Vagina (tissue), 2 donors: ENCODE measurements at regions not wholly inside any gene's neighbourhood (a gene's known extent, or its start where the extent isn't known, plus 50 kb on each side); places are given as distances from the start of the nearest gene placed in this dataset.

ENCODE experiments used
- DNase-seq, 2 donors: peaks; one replicate each; pipeline ENCODE4 v3.0.0-alpha.2; 2017; ENCODE audit errors: extremely low spot score in 2 of 2
- H3K27ac ChIP-seq: fragments of 200-600 bp; sonication (generic); one replicate; pipeline ENCODE4 v1.5.1; 2019
- H3K27me3 ChIP-seq: fragments of 200-600 bp; sonication (generic); one replicate; pipeline ENCODE4 v1.5.1; 2019
- H3K36me3 ChIP-seq, 2 donors: fragments of 200-600 bp; sonication (generic); one replicate each; pipeline ENCODE4 v1.5.1; 2017 to 2019
- H3K4me1 ChIP-seq: fragments of 200-600 bp; sonication (generic); one replicate; pipeline ENCODE4 v1.5.1; 2019
- H3K4me3 ChIP-seq, 2 donors: fragments of 200-600 bp; sonication (generic); 1 replicate in 1 of 2; 2 replicates in 1 of 2; pipeline ENCODE4 v1.5.1; 2016 to 2019
- H3K9me3 ChIP-seq: fragments of 200-600 bp; sonication (generic); one replicate; pipeline ENCODE4 v1.5.1; 2019
- POLR2A ChIP-seq, 2 donors: fragments of 450-650 bp; IDR thresholded peaks; one replicate each; pipeline ENCODE4 v1.6.1; 2017; ENCODE audit warnings: antibody characterized with exemption in 2 of 2, mild to moderate bottlenecking in 2 of 2, moderate library complexity in 2 of 2
- POLR2AphosphoS5 ChIP-seq, 2 donors: sonication (generic); formaldehyde crosslinking; IDR thresholded peaks; one replicate each; pipeline ENCODE4 v1.9.0; 2017; ENCODE audit warnings: antibody characterized with exemption in 2 of 2, mild to moderate bottlenecking in 2 of 2, low read depth in 1 of 2; ENCODE audit not compliant: insufficient read depth in 1 of 2
- intact Hi-C: fragments of 100-400 bp; cut with DNase I; formaldehyde crosslinking; loops from one replicate; pipeline ENCODE4 v1.15.1; 2023
- TF ChIP-seq, protein P1 (sequence below), 3 experiments: fragments of 450-650 bp in 2 of 3; fragments of 200-600 bp in 1 of 3; sonication (generic) in 1 of 3; IDR thresholded peaks; one replicate each; pipeline ENCODE4 v1.5.1; 2017 to 2019; ENCODE audit warnings: antibody characterized with exemption in 3 of 3, mild to moderate bottlenecking in 2 of 3, moderate library complexity in 2 of 3

GRCh38 chr11:128266893-128267292 is 320.5 kb downstream of the ETS1 start:
- no peak overlapping the region for H3K27ac ChIP-seq
- H3K9me3 ChIP-seq: no peaks in the 10 kb centered on the region
- H3K4me3 ChIP-seq: no peak overlapping the region
- TF ChIP-seq POLR2A (IDR thresholded peaks at IDR 0.05) (no peak), POLR2AphosphoS5 (IDR thresholded peaks at IDR 0.05; ENCODE audit: insufficient read depth in 1 of 2, low read depth in 1 of 2) (no peak)
- TF ChIP-seq, protein P1, sequence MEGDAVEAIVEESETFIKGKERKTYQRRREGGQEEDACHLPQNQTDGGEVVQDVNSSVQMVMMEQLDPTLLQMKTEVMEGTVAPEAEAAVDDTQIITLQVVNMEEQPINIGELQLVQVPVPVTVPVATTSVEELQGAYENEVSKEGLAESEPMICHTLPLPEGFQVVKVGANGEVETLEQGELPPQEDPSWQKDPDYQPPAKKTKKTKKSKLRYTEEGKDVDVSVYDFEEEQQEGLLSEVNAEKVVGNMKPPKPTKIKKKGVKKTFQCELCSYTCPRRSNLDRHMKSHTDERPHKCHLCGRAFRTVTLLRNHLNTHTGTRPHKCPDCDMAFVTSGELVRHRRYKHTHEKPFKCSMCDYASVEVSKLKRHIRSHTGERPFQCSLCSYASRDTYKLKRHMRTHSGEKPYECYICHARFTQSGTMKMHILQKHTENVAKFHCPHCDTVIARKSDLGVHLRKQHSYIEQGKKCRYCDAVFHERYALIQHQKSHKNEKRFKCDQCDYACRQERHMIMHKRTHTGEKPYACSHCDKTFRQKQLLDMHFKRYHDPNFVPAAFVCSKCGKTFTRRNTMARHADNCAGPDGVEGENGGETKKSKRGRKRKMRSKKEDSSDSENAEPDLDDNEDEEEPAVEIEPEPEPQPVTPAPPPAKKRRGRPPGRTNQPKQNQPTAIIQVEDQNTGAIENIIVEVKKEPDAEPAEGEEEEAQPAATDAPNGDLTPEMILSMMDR (IDR thresholded peaks at IDR 0.05): no peak
- H3K27me3 ChIP-seq: no peaks in the 10 kb centered on the region
- intact Hi-C loops: no loop called here
- no peaks in the 10 kb centered on the region for H3K4me1 ChIP-seq
- no peaks in the 10 kb centered on the region for H3K36me3 ChIP-seq
- no peak for DNase-seq

- no peaks in the 10 kb centered on the region for H3K9me3 ChIP-seq
- H3K4me3 ChIP-seq: no peak overlapping the region
- intact Hi-C loops: no loop called here
- no peaks in the 10 kb centered on the region for H3K36me3 ChIP-seq
- no peak overlapping the region for H3K27ac ChIP-seq
- no peaks in the 10 kb centered on the region for H3K27me3 ChIP-seq
- no peaks in the 10 kb centered on the region for H3K4me1 ChIP-seq
- DNase-seq: no peak
- TF ChIP-seq, protein P1 (IDR thresholded peaks at IDR 0.05): no peak
- TF ChIP-seq POLR2A (IDR thresholded peaks at IDR 0.05) (no peak), POLR2AphosphoS5 (IDR thresholded peaks at IDR 0.05; ENCODE audit: insufficient read depth in 1 of 2, low read depth in 1 of 2) (no peak)
Measured at GRCh38 chr11:128262463-128263345, 324.7 kb downstream of the ETS1 start.

GRCh38 chr11:128261011-128261421 is 326.3 kb downstream of the ETS1 start:
- no peaks in the 10 kb centered on the region for H3K36me3 ChIP-seq
- no peak for DNase-seq
- H3K4me1 ChIP-seq: no peaks in the 10 kb centered on the region
- no peaks in the 10 kb centered on the region for H3K9me3 ChIP-seq
- no peak overlapping the region for H3K4me3 ChIP-seq
- H3K27me3 ChIP-seq: no peaks in the 10 kb centered on the region
- TF ChIP-seq POLR2A (IDR thresholded peaks at IDR 0.05) (no peak), POLR2AphosphoS5 (IDR thresholded peaks at IDR 0.05; ENCODE audit: insufficient read depth in 1 of 2, low read depth in 1 of 2) (no peak)
- TF ChIP-seq, protein P1 (IDR thresholded peaks at IDR 0.05): no peak
- intact Hi-C loops: no loop called here
- no peak overlapping the region for H3K27ac ChIP-seq

- Histone ChIP-seq H3K36me3 (no peaks in the 10 kb centered on the region), H3K4me1 (no peaks in the 10 kb centered on the region), H3K27me3 (no peaks in the 10 kb centered on the region), H3K27ac (no peak overlapping the region), H3K9me3 (no peaks in the 10 kb centered on the region), H3K4me3 (no peak overlapping the region)
- no peak for DNase-seq
- no peak for TF ChIP-seq POLR2A (IDR thresholded peaks at IDR 0.05)
- TF ChIP-seq, protein P1 (IDR thresholded peaks at IDR 0.05): no peak
- no peak for TF ChIP-seq POLR2AphosphoS5 (IDR thresholded peaks at IDR 0.05; ENCODE audit: insufficient read depth in 1 of 2, low read depth in 1 of 2)
- intact Hi-C loops: no loop called here
Measured at GRCh38 chr11:128260398-128260797, 327.0 kb downstream of the ETS1 start.

DNA sequence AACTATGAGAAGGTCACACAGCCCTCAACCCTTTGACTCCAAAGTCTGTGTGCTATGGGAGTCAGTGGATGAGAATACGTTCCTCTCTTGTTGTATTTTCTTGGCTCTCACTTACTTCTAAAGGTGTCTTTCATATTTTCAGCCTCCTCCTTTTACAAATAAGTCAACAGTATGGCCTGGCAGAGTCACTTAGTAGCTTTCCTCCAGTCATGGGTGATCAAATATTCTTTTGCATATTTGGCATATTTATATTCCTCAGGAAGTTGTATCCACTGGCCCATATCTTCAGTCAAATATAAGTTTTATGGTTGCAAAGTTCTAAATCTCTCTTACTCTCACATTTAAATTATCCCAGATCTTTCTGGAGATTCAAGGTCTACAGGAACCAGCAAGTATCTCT is 327.5 kb downstream of the ETS1 start:
- no peaks in the 10 kb centered on the region for H3K9me3 ChIP-seq
- intact Hi-C loops: no loop called here

More for the DNA sequence above, 327.5 kb downstream of the ETS1 start:
- TF ChIP-seq POLR2AphosphoS5 (IDR thresholded peaks at IDR 0.05; ENCODE audit: insufficient read depth in 1 of 2, low read depth in 1 of 2) (no peak), POLR2A (IDR thresholded peaks at IDR 0.05) (no peak)
- TF ChIP-seq, protein P1 (IDR thresholded peaks at IDR 0.05): no peak
- Histone ChIP-seq H3K4me1 (no peaks in the 10 kb centered on the region), H3K27ac (no peak overlapping the region), H3K27me3 (no peaks in the 10 kb centered on the region), H3K36me3 (no peaks in the 10 kb centered on the region), H3K4me3 (no peak overlapping the region)
- no peak for DNase-seq
